Heart left ventricle (tissue), 13 donors: ENCODE measurements at regions not wholly inside any gene's neighbourhood (a gene's known extent, or its start where the extent isn't known, plus 50 kb on each side); places are given as distances from the start of the nearest gene placed in this dataset.

Experiments used
- CTCF ChIP-seq, 12 donors: fragments of 200-600 bp; sonication (generic) in 4 of 12; IDR thresholded peaks; one replicate each; pipeline versions ENCODE4 v1.5.0 to v1.8.0; 2018 to 2022; ENCODE audit warnings: antibody characterized with exemption in 12 of 12, mild to moderate bottlenecking in 5 of 12
- POLR2A ChIP-seq, 2 donors: fragments of 450-650 bp; IDR thresholded peaks; one replicate each; pipeline ENCODE4 v1.6.1; 2017; ENCODE audit warnings: antibody characterized with exemption in 2 of 2, mild to moderate bottlenecking in 2 of 2, moderate library complexity in 2 of 2
- donor health status: ischemic (EF 13 %, LVEDD 7.1; RV severe dilation, severe dysfunction).
- donor health status: DM: no; HTN: yes; CAD: no.
- donor health status: DM: no; HTN: no; CAD: no.
- donor health status: ischemic (EF 25% LVEDD 6.9; RV normal size, moderate dysfunction).
- donor health status: ischemic (EF 25% LVEDD 5.7; RV mildly dilated, moderate dysfunction).
- donor health status: ischemic (EF 35%, LVEDD 5.7; RV mildly dilated, moderate dysfunction).
- donor health status: nonischemic (EF 11% LVEDD 7.7; RV severe dilation, severe dysfunction).
- donor health status: DM: yes; HTN: yes; CAD: no.
- donor health status: PGD.
- donor health status: ischemic (EF 29% LVEDD 5.4; RV normal size, mild dysfunction).
- donor health status: nonischemic (EF 23%, LVEDD 6.1; RV moderate dilation, normal function).

DNA sequence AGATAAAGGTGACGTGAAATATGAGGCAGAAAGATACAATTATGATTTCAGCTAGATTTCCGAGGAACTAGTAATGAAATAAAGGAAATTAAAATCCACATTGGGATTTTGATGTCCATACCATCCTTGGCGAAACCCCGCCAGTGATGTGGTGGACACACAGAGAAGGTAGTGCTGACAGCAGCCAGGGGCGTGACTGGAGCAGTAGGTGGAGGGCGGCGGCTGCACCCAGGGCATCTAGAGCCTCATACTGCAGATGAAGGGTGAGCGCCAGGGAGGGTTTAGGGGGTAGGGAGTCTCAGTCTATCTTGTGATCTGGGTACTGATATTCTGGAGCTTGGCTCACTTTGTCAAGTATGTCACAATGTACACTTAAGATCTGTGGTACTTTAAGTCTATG lies 855.5 kb upstream of the POM121L12 start:
- TF ChIP-seq CTCF (IDR thresholded peaks at IDR 0.05), result no peak
- TF ChIP-seq POLR2A (IDR thresholded peaks at IDR 0.05), result no peak
